HFFc6 (cell line): ENCODE measurements at regions not wholly inside any gene's neighbourhood (a gene's known extent, or its start where the extent isn't known, plus 50 kb on each side); places are given as distances from the start of the nearest gene placed in this dataset.

ENCODE experiments used
- DNase-seq: peaks from one replicate; pipeline ENCODE4 v3.0.0-alpha.2; 2018
- H3K27ac Mint-ChIP-seq: 2 replicates; pipeline ENCODE4 v1.8.0; 2020; ENCODE audit warnings: mild to moderate bottlenecking, mixed read lengths
- H3K27me3 Mint-ChIP-seq: 2 replicates; pipeline ENCODE4 v1.8.0; 2021; ENCODE audit warnings: mild to moderate bottlenecking, moderate library complexity, mixed read lengths; ENCODE audit not compliant: insufficient read depth
- H3K36me3 Mint-ChIP-seq: 2 replicates; pipeline ENCODE4 v1.8.0; 2021; ENCODE audit warnings: low read depth, mixed read lengths
- H3K4me1 Mint-ChIP-seq: 2 replicates; pipeline ENCODE4 v1.8.0; 2020; ENCODE audit warnings: low read depth, mixed read lengths
- H3K4me3 Mint-ChIP-seq: 2 replicates; pipeline ENCODE4 v1.8.0; 2020; ENCODE audit warnings: mild to moderate bottlenecking, moderate library complexity, mixed read lengths
- H3K9me3 Mint-ChIP-seq: 2 replicates; pipeline ENCODE4 v1.8.0; 2020; ENCODE audit warnings: mild to moderate bottlenecking, mixed read lengths
- TF ChIP-seq, protein P1 (sequence below): fragments of 200-600 bp; sonication (generic); IDR thresholded peaks from 2 replicates; pipeline ENCODE4 v1.5.0; 2021; ENCODE audit warnings: antibody characterized with exemption, mild to moderate bottlenecking

DNA sequence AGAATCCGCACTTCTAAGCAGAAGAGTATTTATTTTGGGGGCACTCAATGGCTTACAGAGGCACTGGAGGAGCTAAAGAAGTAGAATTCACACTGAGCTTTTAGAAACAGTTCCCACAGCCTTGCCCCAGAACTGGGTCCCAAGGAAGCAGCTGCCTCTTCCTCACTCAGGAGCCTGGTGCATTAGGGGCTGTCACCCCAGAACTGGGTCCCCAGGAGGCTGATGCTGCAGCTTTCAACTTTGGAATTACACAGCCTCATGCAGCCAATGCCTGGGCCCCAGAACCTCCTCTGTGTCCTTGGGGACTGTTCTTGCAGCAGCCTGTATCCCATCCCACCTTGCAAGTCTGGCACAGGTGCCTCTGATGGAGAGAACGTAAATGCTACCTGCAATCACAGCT is 96.4 kb downstream of the DACT2 start:
- Mint-ChIP-seq H3K9me3 (peaks cover 20% of the 10 kb centered on the region; the same call in 1 of the 2 replicates), H3K4me3 (no peak overlapping the region), H3K27me3 (no peaks in the 10 kb centered on the region; the same call in 1 of the 2 replicates), H3K36me3 (no peaks in the 10 kb centered on the region), H3K4me1 (no peaks in the 10 kb centered on the region), H3K27ac (no peak overlapping the region)
- TF ChIP-seq, protein P1, sequence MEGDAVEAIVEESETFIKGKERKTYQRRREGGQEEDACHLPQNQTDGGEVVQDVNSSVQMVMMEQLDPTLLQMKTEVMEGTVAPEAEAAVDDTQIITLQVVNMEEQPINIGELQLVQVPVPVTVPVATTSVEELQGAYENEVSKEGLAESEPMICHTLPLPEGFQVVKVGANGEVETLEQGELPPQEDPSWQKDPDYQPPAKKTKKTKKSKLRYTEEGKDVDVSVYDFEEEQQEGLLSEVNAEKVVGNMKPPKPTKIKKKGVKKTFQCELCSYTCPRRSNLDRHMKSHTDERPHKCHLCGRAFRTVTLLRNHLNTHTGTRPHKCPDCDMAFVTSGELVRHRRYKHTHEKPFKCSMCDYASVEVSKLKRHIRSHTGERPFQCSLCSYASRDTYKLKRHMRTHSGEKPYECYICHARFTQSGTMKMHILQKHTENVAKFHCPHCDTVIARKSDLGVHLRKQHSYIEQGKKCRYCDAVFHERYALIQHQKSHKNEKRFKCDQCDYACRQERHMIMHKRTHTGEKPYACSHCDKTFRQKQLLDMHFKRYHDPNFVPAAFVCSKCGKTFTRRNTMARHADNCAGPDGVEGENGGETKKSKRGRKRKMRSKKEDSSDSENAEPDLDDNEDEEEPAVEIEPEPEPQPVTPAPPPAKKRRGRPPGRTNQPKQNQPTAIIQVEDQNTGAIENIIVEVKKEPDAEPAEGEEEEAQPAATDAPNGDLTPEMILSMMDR = no peak
- DNase-seq = no peak

DNA sequence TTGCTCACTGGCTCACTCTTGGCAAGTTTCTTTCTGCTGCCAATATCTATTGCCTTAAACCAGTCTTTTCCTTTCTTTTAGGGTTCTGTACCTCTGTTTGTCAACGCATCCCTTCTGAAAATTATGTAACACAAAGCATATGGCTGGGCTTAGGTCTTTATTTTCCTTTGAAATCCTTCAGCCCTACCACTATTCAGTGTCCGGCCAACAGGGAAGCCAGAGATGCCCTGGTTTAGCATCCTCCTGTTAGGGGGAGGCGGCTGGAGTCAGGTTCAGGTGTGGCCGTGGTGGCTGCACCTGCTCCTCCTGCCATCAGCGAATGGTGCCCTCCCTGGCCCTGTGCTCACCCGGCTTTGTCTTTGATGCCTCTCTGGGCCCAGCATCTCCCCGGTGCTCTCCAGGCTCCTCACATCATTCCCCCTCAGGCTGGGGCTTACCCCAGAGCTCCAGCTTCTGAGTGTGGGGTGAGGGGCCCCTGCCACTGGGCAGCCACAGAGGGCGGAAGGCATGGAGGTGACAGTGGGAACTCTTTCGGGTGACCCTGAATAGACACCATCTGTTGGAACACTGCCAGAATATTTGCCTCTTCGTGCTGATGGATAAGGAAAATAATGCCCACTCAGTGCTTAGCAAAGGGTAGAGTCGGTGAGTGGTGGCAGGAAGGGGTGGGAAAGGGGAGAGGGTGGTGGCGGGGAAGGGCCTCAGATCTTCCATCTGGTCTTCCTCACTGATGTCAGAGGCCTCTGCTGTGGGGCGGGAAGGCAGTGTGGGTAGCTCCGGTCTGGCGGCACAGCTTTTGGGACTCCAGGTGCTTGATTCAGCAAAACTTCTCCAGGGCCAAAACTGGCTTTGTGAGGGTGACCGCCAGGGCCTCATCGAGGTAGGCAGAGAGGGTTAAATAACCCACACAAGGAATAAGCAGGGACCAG is 97.2 kb downstream of the DACT2 start:
- H3K9me3 Mint-ChIP-seq = peaks cover 26% of the 10 kb centered on the region; the same call in 1 of the 2 replicates
- H3K27ac Mint-ChIP-seq = no peak overlapping the region
- no peak for DNase-seq
- H3K27me3 Mint-ChIP-seq = no peaks in the 10 kb centered on the region; the same call in 1 of the 2 replicates
- TF ChIP-seq, protein P1 = no peak
- H3K4me3 Mint-ChIP-seq = no peak overlapping the region
- no peaks in the 10 kb centered on the region for H3K4me1 Mint-ChIP-seq
- no peaks in the 10 kb centered on the region for H3K36me3 Mint-ChIP-seq

DNA sequence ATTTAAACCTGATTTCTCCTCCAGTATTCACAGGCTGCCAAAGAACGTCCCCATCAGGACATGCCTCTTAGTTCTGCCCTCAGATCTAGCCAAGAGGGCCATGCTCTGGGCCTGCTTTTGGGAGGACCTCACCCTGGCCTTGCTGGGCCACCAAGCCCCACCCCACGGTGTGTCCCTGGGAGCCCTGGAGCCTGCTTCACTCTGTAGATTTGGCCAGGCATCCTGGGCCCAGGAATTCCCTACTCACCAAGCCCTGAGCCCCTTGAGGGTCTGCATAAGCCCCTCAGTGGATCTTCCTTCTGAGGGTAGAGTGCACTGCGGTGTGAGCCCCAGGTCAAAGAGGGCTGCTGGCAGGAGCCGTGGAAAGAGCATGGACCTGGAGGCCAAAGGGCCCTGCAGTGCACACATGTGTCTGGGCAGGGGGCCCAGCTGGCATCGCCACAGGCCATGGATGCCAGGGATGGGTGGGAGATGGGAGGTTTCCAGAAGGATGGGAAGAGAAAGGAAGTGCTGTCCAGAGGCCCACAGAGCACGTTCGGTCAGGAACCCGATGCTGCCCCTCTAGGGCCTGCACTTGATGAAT is 98.0 kb downstream of the DACT2 start:
- Mint-ChIP-seq H3K9me3 (peaks cover 33% of the 10 kb centered on the region; the same call in 1 of the 2 replicates), H3K4me3 (no peak overlapping the region)
- TF ChIP-seq, protein P1 = no peak

DNA sequence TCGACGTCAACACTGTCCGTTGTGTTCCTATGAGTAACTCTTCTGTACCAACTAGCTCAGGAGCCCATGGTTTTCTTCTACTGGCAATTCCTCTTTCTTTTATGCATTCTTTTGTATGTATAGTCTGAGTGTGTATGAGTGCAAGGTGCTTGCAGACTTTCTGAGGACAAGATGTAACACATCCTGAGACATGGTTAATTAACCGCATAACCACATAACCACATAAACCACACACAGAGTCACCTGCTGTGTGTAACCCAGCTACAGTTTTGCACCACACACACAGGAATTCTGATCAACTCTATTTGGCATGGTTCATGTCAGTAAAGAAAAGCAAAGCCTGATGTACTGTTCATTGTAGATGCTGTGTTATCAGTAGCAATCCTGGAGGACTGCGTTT is 98.6 kb downstream of the DACT2 start:
- H3K27ac Mint-ChIP-seq = no peak overlapping the region
- H3K27me3 Mint-ChIP-seq = no peaks in the 10 kb centered on the region; the same call in 1 of the 2 replicates
- no peaks in the 10 kb centered on the region for H3K36me3 Mint-ChIP-seq
- H3K4me3 Mint-ChIP-seq = no peak overlapping the region
- no peaks in the 10 kb centered on the region for H3K4me1 Mint-ChIP-seq
- TF ChIP-seq, protein P1 = no peak
- no peak for DNase-seq
- peaks cover 39% of the 10 kb centered on the region for H3K9me3 Mint-ChIP-seq

More for the DNA sequence above, 98.0 kb downstream of the DACT2 start:
- Mint-ChIP-seq H3K27ac (no peak overlapping the region), H3K27me3 (no peaks in the 10 kb centered on the region; the same call in 1 of the 2 replicates), H3K4me1 (no peaks in the 10 kb centered on the region), H3K36me3 (no peaks in the 10 kb centered on the region)
- DNase-seq = no peak

DNA sequence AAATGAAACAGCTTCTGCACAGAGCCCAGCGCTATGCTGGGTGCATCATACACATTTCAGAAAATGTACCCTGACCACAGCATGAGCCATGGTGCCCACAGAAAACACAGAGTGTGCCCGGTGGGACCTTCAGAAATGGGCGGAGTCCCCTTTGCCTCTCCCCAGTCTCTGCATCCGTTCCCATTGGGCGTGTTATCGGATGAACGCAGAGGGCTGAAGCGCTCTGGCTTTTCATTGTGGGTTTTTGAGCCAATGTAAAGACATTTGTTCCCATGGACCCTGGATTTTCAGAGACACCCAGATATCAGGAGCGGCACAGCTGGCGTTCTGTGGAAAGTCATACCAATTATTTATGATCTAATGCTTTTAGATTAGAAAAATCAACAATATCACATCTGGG is 99.8 kb downstream of the DACT2 start:
- no peaks in the 10 kb centered on the region for H3K4me1 Mint-ChIP-seq
- no peak for DNase-seq
- H3K36me3 Mint-ChIP-seq = peaks cover 8% of the 10 kb centered on the region; the same call in 1 of the 2 replicates
- H3K4me3 Mint-ChIP-seq = no peak overlapping the region
- peaks cover 50% of the 10 kb centered on the region for H3K9me3 Mint-ChIP-seq
- TF ChIP-seq, protein P1 = no peak
- no peaks in the 10 kb centered on the region; the same call in 1 of the 2 replicates for H3K27me3 Mint-ChIP-seq
- no peak overlapping the region for H3K27ac Mint-ChIP-seq
